Small intestine (tissue), 7 donors: ENCODE measurements at regions not wholly inside any gene's neighbourhood (a gene's known extent, or its start where the extent isn't known, plus 50 kb on each side); places are given as distances from the start of the nearest gene placed in this dataset.
A peak's percentile ranks its signal among the peaks of the same experiment; 100 is the strongest.

Experiments used
- DNase-seq, 2 donors: peaks; one replicate each; pipeline versions ENCODE4 v3.0.0 to v3.0.0-alpha.2; 2013
- FAIRE-seq: peaks from 2 replicates; lab custom pipeline; 2012; peaks lifted over from hg19 to GRCh38; lab: Jason Lieb, UNC
- H3K27ac ChIP-seq, 3 donors: one replicate each; pipeline ENCODE4 v1.5.1; 2013; ENCODE audit warnings: low read length in 2 of 3, mild to moderate bottlenecking in 2 of 3, control low read depth in 1 of 3, inconsistent platforms in 1 of 3, low read depth in 1 of 3, moderate library complexity in 1 of 3
- H3K27me3 ChIP-seq, 3 donors: one replicate each; pipeline ENCODE4 v1.6.1; 2013; ENCODE audit warnings: low read length in 3 of 3, inconsistent platforms in 1 of 3; ENCODE audit not compliant: control insufficient read depth in 3 of 3, insufficient read depth in 3 of 3
- H3K36me3 ChIP-seq, 3 donors: one replicate each; pipeline ENCODE4 v1.6.1; 2013; ENCODE audit warnings: low read length in 3 of 3, inconsistent platforms in 1 of 3, low read depth in 1 of 3, mild to moderate bottlenecking in 1 of 3, moderate library complexity in 1 of 3; ENCODE audit not compliant: control insufficient read depth in 3 of 3, insufficient read depth in 2 of 3
- H3K4me1 ChIP-seq, 3 donors: one replicate each; pipeline ENCODE4 v1.6.1; 2013; ENCODE audit warnings: low read length in 2 of 3, inconsistent platforms in 1 of 3, low read depth in 1 of 3, mild to moderate bottlenecking in 1 of 3, moderate library complexity in 1 of 3; ENCODE audit not compliant: control insufficient read depth in 3 of 3, insufficient read depth in 2 of 3
- H3K4me3 ChIP-seq, 3 donors: one replicate each; pipeline ENCODE4 v1.5.1; 2013; ENCODE audit warnings: low read length in 3 of 3, control low read depth in 1 of 3, inconsistent platforms in 1 of 3, low read depth in 1 of 3, mild to moderate bottlenecking in 1 of 3, moderate library complexity in 1 of 3
- H3K9me3 ChIP-seq, 2 donors: one replicate each; pipeline ENCODE4 v1.6.1; 2013; ENCODE audit warnings: low read depth in 1 of 2, low read length in 1 of 2; ENCODE audit not compliant: control insufficient read depth in 2 of 2, insufficient read depth in 1 of 2
- WGBS, 3 donors: extraction: QIAGEN DNeasy Blood & Tissue Kit; methylation state at CpG; one replicate each; pipeline ENCODE4 v1.1.7; 2013; 5-methylcytosine and 5-hydroxymethylcytosine counted together
- donor health status: healthy with polysubstance abuse.
- donor health status: control.
- donor health status: control.
- donor health status: Bipolar disorder and iron deficiency.
- donor health status: healthy.

DNA sequence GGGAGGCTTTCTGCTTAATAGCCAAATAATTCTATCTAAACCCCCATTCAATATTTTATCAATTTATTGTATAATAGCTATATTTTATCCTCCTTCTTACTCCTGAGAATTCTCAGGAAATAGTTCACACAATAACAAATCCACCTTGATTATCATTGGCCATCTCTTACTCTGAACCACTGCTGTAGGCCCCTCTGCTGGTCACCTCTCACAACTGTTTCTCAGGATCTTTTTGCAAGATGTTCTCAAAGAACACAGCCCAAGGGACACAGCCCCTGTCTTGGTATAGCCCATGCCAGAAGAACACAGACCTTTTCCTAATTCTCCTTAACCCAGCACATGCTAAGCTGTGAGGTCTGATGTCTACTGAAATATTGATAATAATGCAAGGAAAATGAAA, 74.9 kb upstream of the HTR4 start:
- Histone ChIP-seq H3K4me1 (peaks cover 0 to 2% (median 0%) of the 10 kb centered on the region in 3 donors), H3K4me3 (no peak overlapping the region), H3K9me3 (no peaks in the 10 kb centered on the region), H3K36me3 (no peaks in the 10 kb centered on the region), H3K27me3 (no peaks in the 10 kb centered on the region), H3K27ac (no peak overlapping the region)
- FAIRE-seq (no peak), DNase-seq (peak; percentile 26 to 38)

DNA sequence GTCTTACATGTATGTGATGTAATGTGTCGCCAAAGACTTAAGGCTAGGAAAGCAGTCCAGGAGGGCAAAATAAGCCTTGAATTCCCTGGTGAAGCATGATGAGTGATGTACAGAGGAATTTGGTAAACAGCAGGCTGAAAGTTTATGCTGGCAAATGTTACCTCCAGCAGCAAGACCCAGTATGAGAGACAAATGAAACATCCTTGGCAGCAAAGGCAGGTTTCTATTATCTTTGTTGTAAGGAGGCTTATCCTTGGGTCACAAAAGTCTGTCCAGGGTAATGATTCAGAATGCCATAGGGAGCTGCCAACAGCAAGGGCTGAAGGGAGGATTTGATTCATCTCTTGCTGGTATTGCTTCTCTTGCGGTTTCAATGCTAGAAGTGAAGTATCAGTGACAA, 75.9 kb upstream of the HTR4 start:
- WGBS, 3 donors, result 75 to 90% (median 86%) methylated on average over 2 of the region's 2 CpGs
- peaks cover 0 to 2% (median 0%) of the 10 kb centered on the region in 3 donors for H3K4me1 ChIP-seq
- no peak overlapping the region for H3K4me3 ChIP-seq
- FAIRE-seq, result no peak
- H3K27ac ChIP-seq, result no peak overlapping the region
- H3K9me3 ChIP-seq, result no peaks in the 10 kb centered on the region
- no peaks in the 10 kb centered on the region for H3K27me3 ChIP-seq
- no peaks in the 10 kb centered on the region for H3K36me3 ChIP-seq
- no peak for DNase-seq

GRCh38 chr5:148730942-148731898, 76.9 kb upstream of the HTR4 start:
- Histone ChIP-seq H3K4me3 (no peak overlapping the region), H3K36me3 (no peaks in the 10 kb centered on the region), H3K27ac (no peak overlapping the region), H3K4me1 (peaks cover 0 to 2% (median 0%) of the 10 kb centered on the region in 3 donors), H3K9me3 (no peaks in the 10 kb centered on the region), H3K27me3 (no peaks in the 10 kb centered on the region)
- DNase-seq (peak; percentile 81 to 88), FAIRE-seq (peak; percentile 87)
- 12 to 23% (median 16%) methylated on average over 12 of the region's 12 CpGs for WGBS, 3 donors

DNA sequence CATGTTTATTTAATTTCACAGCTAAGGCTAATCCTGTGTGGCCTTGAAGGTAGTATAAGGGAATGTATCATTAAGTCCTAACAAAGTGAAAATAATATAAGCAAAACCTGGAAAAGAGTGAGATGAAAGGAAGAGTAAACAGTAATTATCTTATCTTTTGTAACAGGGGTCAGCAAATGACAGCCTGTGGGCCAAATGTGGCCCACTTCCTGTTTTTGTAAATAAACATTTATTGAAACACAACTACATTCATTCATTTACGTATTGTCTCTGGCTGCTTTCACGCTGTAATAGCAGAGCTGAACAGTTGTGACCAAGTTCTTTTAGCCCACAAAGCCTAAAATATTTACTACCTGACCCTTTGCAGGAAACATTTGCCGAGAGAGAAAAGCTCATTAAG, 78.4 kb upstream of the HTR4 start:
- no peak for FAIRE-seq
- H3K4me3 ChIP-seq, result no peak overlapping the region

GRCh38 chr5:148733601-148734438, 79.5 kb upstream of the HTR4 start:
- Histone ChIP-seq H3K4me1 (peaks cover 0 to 2% (median 0%) of the 10 kb centered on the region in 3 donors), H3K27me3 (no peaks in the 10 kb centered on the region), H3K27ac (no peak overlapping the region), H3K4me3 (no peak overlapping the region), H3K9me3 (no peaks in the 10 kb centered on the region), H3K36me3 (no peaks in the 10 kb centered on the region)
- WGBS, 3 donors, result 34 to 35% (median 34%) methylated on average over 11 of the region's 11 CpGs
- FAIRE-seq, result no peak
- peak; percentile 78 to 84 for DNase-seq

More for the DNA sequence above, 78.4 kb upstream of the HTR4 start:
- 55 to 61% (median 60%) methylated on average over 3 of the region's 3 CpGs for WGBS, 3 donors
- Histone ChIP-seq H3K4me1 (peaks cover 0 to 2% (median 0%) of the 10 kb centered on the region in 3 donors), H3K27me3 (no peaks in the 10 kb centered on the region), H3K36me3 (no peaks in the 10 kb centered on the region), H3K27ac (no peak overlapping the region), H3K9me3 (no peaks in the 10 kb centered on the region)
- DNase-seq, result no peak

GRCh38 chr5:148734518-148734917, 80.2 kb upstream of the HTR4 start:
- Histone ChIP-seq H3K27me3 (no peaks in the 10 kb centered on the region), H3K9me3 (no peaks in the 10 kb centered on the region), H3K4me3 (no peak overlapping the region), H3K4me1 (peaks cover 0 to 2% (median 0%) of the 10 kb centered on the region in 3 donors), H3K27ac (no peak overlapping the region), H3K36me3 (no peaks in the 10 kb centered on the region)
- no peak for DNase-seq
- FAIRE-seq, result no peak

GRCh38 chr5:148735301-148735835, 81.0 kb upstream of the HTR4 start:
- no peak for FAIRE-seq

DNA sequence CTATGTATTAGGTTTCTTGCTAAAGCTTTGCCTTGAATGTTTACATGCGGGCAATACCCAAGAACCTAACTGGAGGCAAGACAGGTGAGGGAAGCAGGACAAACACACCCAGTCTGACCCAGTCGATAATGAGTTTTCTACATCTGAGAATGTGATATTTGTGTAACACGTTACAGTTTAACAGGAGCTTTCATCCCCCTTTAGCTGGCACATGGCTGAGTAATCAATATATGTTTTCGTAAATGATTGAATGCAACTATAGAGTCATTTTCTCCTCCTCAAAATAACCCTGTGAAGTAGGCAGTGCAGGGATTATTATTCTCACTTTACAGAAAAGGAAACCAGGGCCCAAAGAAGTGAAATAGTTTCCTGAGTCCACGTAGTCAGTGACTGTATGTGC, 84.7 kb upstream of the HTR4 start:
- Histone ChIP-seq H3K36me3 (no peaks in the 10 kb centered on the region), H3K27me3 (no peaks in the 10 kb centered on the region), H3K4me1 (no peaks in the 10 kb centered on the region), H3K27ac (no peak overlapping the region), H3K9me3 (no peaks in the 10 kb centered on the region), H3K4me3 (no peak overlapping the region)
- WGBS, 3 donors, result 69 to 78% (median 73%) methylated on average over 5 of the region's 5 CpGs
- no peak for DNase-seq
- FAIRE-seq, result no peak

More at GRCh38 chr5:148735301-148735835, 81.0 kb upstream of the HTR4 start:
- H3K27ac ChIP-seq, result no peak overlapping the region
- H3K27me3 ChIP-seq, result no peaks in the 10 kb centered on the region
- DNase-seq, result no peak
- H3K4me1 ChIP-seq, result peaks cover 0 to 2% (median 0%) of the 10 kb centered on the region in 3 donors
- no peaks in the 10 kb centered on the region for H3K9me3 ChIP-seq
- 66 to 82% (median 71%) methylated on average over 2 of the region's 2 CpGs for WGBS, 3 donors
- H3K36me3 ChIP-seq, result no peaks in the 10 kb centered on the region
- no peak overlapping the region for H3K4me3 ChIP-seq
